ENCODE measurements at regions not wholly inside any gene's neighbourhood (a gene's known extent, or its start where the extent isn't known, plus 50 kb on each side); places are given as distances from the start of the nearest gene placed in this dataset.

- no peak for DNase-seq
These were observed 63.4 kb upstream of the SLC6A6 start for GRCh38 chr3:14338898-14339458.

- no peak for DNase-seq
These were observed 61.3 kb upstream of the SLC6A6 start for GRCh38 chr3:14340960-14341708.

GRCh38 chr3:14343338-14344112, 58.9 kb upstream of the SLC6A6 start:
- no peak for DNase-seq

GRCh38 chr3:14344351-14344750, 58.1 kb upstream of the SLC6A6 start:
- no peak for DNase-seq

GRCh38 chr3:14345496-14346150, 56.8 kb upstream of the SLC6A6 start:
- DNase-seq, result no peak

- no peak for DNase-seq
These were observed 56.2 kb upstream of the SLC6A6 start for GRCh38 chr3:14346191-14346590.

GRCh38 chr3:14346642-14347041, 55.8 kb upstream of the SLC6A6 start:
- DNase-seq, result no peak

GRCh38 chr3:14347110-14347509, 55.3 kb upstream of the SLC6A6 start:
- no peak for DNase-seq

GRCh38 chr3:14351617-14352001, 50.8 kb upstream of the SLC6A6 start:
- no peak for DNase-seq

- DNase-seq, result no peak
These were observed 50.3 kb upstream of the SLC6A6 start for GRCh38 chr3:14352002-14352627.

Data from activated CD8-positive, alpha-beta memory T cell treated with anti-CD3 and anti-CD28 coated beads, Interleukin-2, amount 50 U/mL, for 4 hours (primary cell).